ENCODE measurements at regions not wholly inside any gene's neighbourhood (a gene's known extent, or its start where the extent isn't known, plus 50 kb on each side); places are given as distances from the start of the nearest gene placed in this dataset.

- ATAC-seq, result no peak
- no peak overlapping the region for H3K27ac ChIP-seq
- no peaks in the 10 kb centered on the region for H3K4me1 ChIP-seq
- WGBS, 2 donors, result 53 to 62% methylated on average over 2 of the region's 2 CpGs
- H3K36me3 ChIP-seq (replicated peaks in 1 of 2; ENCODE audit: insufficient read depth in 1 of 2, low read depth in 2 of 2), result no peaks in the 10 kb centered on the region
- H3K4me3 ChIP-seq, result no peak overlapping the region
- no peaks in the 10 kb centered on the region for H3K27me3 ChIP-seq
- TF ChIP-seq POLR2A (IDR thresholded peaks at IDR 0.05), result no peak
- TF ChIP-seq, protein P1, sequence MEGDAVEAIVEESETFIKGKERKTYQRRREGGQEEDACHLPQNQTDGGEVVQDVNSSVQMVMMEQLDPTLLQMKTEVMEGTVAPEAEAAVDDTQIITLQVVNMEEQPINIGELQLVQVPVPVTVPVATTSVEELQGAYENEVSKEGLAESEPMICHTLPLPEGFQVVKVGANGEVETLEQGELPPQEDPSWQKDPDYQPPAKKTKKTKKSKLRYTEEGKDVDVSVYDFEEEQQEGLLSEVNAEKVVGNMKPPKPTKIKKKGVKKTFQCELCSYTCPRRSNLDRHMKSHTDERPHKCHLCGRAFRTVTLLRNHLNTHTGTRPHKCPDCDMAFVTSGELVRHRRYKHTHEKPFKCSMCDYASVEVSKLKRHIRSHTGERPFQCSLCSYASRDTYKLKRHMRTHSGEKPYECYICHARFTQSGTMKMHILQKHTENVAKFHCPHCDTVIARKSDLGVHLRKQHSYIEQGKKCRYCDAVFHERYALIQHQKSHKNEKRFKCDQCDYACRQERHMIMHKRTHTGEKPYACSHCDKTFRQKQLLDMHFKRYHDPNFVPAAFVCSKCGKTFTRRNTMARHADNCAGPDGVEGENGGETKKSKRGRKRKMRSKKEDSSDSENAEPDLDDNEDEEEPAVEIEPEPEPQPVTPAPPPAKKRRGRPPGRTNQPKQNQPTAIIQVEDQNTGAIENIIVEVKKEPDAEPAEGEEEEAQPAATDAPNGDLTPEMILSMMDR (IDR thresholded peaks at IDR 0.05), result no peak
- no peaks in the 10 kb centered on the region for H3K9me3 ChIP-seq
- no peak for DNase-seq
- intact Hi-C loops (cut with DNase I), result loop anchor here (5.0 kb wide), 1 partner anchor 302 kb away; no protein-coding TSS in a partner anchor
Measured at GRCh38 chr11:122513997-122514396, 141.5 kb upstream of the UBASH3B start.

GRCh38 chr11:122513328-122513727 lies 142.2 kb upstream of the UBASH3B start:
- no peak for TF ChIP-seq POLR2A (IDR thresholded peaks at IDR 0.05)
- TF ChIP-seq, protein P1 (IDR thresholded peaks at IDR 0.05), result no peak
- intact Hi-C loops (cut with DNase I), result loop anchor here (5.0 kb wide), 1 partner anchor 301 kb away; no protein-coding TSS in a partner anchor
- Histone ChIP-seq H3K4me3 (no peak overlapping the region), H3K36me3 (replicated peaks in 1 of 2; ENCODE audit: insufficient read depth in 1 of 2, low read depth in 2 of 2) (no peaks in the 10 kb centered on the region), H3K9me3 (no peaks in the 10 kb centered on the region), H3K4me1 (no peaks in the 10 kb centered on the region), H3K27me3 (no peaks in the 10 kb centered on the region), H3K27ac (no peak overlapping the region)
- no peak for DNase-seq
- 62 to 65% methylated on average over 2 of the region's 2 CpGs for WGBS, 2 donors
- no peak for ATAC-seq

- no peak for TF ChIP-seq POLR2A (IDR thresholded peaks at IDR 0.05)
- TF ChIP-seq, protein P1 (IDR thresholded peaks at IDR 0.05), result no peak
- intact Hi-C loops (cut with DNase I), result loop anchor here (5.0 kb wide), 1 partner anchor 300 kb away; no protein-coding TSS in a partner anchor
- WGBS, 2 donors, result 79 to 89% methylated on average over 2 of the region's 2 CpGs
- no peaks in the 10 kb centered on the region for H3K27me3 ChIP-seq
- ATAC-seq (no peak), DNase-seq (no peak)
- H3K9me3 ChIP-seq, result no peaks in the 10 kb centered on the region
- no peak overlapping the region for H3K27ac ChIP-seq
- no peaks in the 10 kb centered on the region for H3K36me3 ChIP-seq (replicated peaks in 1 of 2; ENCODE audit: insufficient read depth in 1 of 2, low read depth in 2 of 2)
- no peaks in the 10 kb centered on the region for H3K4me1 ChIP-seq
- no peak overlapping the region for H3K4me3 ChIP-seq
Measured at GRCh38 chr11:122512688-122513087, 142.8 kb upstream of the UBASH3B start.

DNA sequence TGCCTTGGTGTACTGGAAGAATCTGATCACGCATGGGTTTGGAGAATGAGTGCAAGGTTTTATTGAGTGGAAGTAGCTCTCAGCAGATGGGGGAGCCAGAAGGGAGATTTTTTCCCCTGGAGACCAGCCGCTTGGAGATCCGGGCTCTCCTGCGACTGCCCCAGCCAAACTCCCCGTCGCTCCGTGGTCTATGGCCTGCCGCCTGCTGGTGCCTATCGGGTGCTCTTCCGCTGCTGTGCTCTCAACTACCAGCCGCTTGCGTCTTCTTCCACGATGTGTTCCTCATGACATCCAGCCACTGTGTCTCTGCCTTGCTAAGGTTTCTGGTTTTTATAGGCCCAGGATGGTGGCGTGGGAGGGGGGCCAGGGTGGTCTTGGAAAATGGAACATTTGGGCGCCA lies 145.6 kb upstream of the UBASH3B start:
- TF ChIP-seq POLR2A (IDR thresholded peaks at IDR 0.05), result no peak
- TF ChIP-seq, protein P1 (IDR thresholded peaks at IDR 0.05), result no peak
- no peaks in the 10 kb centered on the region for H3K9me3 ChIP-seq
- H3K27ac ChIP-seq, result no peak overlapping the region
- no peaks in the 10 kb centered on the region for H3K27me3 ChIP-seq
- 75 to 76% methylated on average over 10 to 15 of the region's 15 CpGs for WGBS, 2 donors
- DNase-seq (no peak), ATAC-seq (no peak)
- no peaks in the 10 kb centered on the region for H3K4me1 ChIP-seq
- intact Hi-C loops (cut with DNase I), result loop anchor here (5.0 to 10.0 kb wide), 2 partner anchors 298 to 855 kb away; no protein-coding TSS in a partner anchor
- no peak overlapping the region for H3K4me3 ChIP-seq
- no peaks in the 10 kb centered on the region for H3K36me3 ChIP-seq (replicated peaks in 1 of 2; ENCODE audit: insufficient read depth in 1 of 2, low read depth in 2 of 2)

DNA sequence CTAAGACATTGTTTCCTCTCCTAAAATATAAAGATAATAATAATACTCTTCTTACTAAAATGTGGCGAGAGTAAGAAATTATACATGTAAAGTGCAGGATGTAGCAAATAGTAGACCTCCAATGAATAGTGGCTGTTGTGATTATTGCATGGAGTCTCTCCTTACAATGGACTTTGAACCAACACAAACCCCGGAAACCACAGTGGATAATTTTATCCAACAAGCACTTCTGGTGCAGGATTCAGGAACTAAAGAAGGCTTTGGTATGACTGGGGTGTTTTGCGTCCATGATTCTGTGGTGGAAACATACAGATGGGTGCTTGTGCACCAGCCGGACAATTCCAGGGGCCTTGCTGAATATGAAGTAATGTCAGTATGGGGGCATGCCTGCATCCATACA lies 146.4 kb upstream of the UBASH3B start:
- Histone ChIP-seq H3K4me1 (no peaks in the 10 kb centered on the region), H3K36me3 (replicated peaks in 1 of 2; ENCODE audit: insufficient read depth in 1 of 2, low read depth in 2 of 2) (no peaks in the 10 kb centered on the region), H3K27ac (no peak overlapping the region), H3K4me3 (no peak overlapping the region), H3K9me3 (no peaks in the 10 kb centered on the region), H3K27me3 (no peaks in the 10 kb centered on the region)
- intact Hi-C loops (cut with DNase I), result loop anchor here (10.0 kb wide), 1 partner anchor 854 kb away; no protein-coding TSS in a partner anchor
- TF ChIP-seq POLR2A (IDR thresholded peaks at IDR 0.05), result no peak
- TF ChIP-seq, protein P1 (IDR thresholded peaks at IDR 0.05), result no peak
- WGBS, 2 donors, result 67 to 68% methylated on average over 3 to 4 of the region's 4 CpGs
- ATAC-seq, result no peak
- no peak for DNase-seq

Measured in body of pancreas (tissue), 4 donors.